Sigmoid colon (tissue), 6 donors: ENCODE measurements at regions not wholly inside any gene's neighbourhood (a gene's known extent, or its start where the extent isn't known, plus 50 kb on each side); places are given as distances from the start of the nearest gene placed in this dataset.

Experiments
- DNase-seq: peaks from one replicate; pipeline ENCODE4 v3.0.0-alpha.2; 2019
- H3K27ac ChIP-seq, 4 donors: fragments of 200-600 bp; sonication (generic); one replicate each; pipeline ENCODE4 v1.5.1; 2016 to 2019; ENCODE audit warnings: mild to moderate bottlenecking in 1 of 4
- H3K27me3 ChIP-seq, 3 donors: fragments of 200-600 bp; sonication (generic); one replicate each; pipeline ENCODE4 v1.5.1; 2019; ENCODE audit warnings: mild to moderate bottlenecking in 1 of 3
- H3K36me3 ChIP-seq, 4 donors: fragments of 200-600 bp; sonication (generic); one replicate each; pipeline ENCODE4 v1.5.1; 2016 to 2019
- H3K4me1 ChIP-seq, 4 donors: fragments of 200-600 bp; sonication (generic); one replicate each; pipeline ENCODE4 v1.5.1; 2017 to 2019
- H3K4me3 ChIP-seq, 4 donors: fragments of 200-600 bp; sonication (generic); one replicate each; pipeline ENCODE4 v1.5.1; 2017 to 2019; ENCODE audit warnings: mild to moderate bottlenecking in 2 of 4, moderate library complexity in 1 of 4
- H3K9me3 ChIP-seq, 4 donors: fragments of 200-600 bp in 3 of 4; sonication (generic) in 3 of 4; one replicate each; pipeline versions ENCODE4 v1.5.1 to v1.6.1; 2013 to 2019
- EP300 ChIP-seq, 4 donors: sonication (generic); formaldehyde crosslinking; IDR thresholded peaks; one replicate each; pipeline ENCODE4 v1.6.1; 2017; ENCODE audit warnings: antibody characterized with exemption in 4 of 4
- POLR2A ChIP-seq, 2 donors: fragments of 450-650 bp; IDR thresholded peaks; one replicate each; pipeline ENCODE4 v1.6.1; 2016; ENCODE audit warnings: antibody characterized with exemption in 2 of 2, mild to moderate bottlenecking in 2 of 2, moderate library complexity in 2 of 2
- POLR2AphosphoS5 ChIP-seq, 4 donors: sonication (generic); formaldehyde crosslinking; IDR thresholded peaks; one replicate each; pipeline ENCODE4 v1.6.1; 2017; ENCODE audit warnings: antibody characterized with exemption in 4 of 4
- WGBS, 2 donors: extraction: QIAGEN DNeasy Blood & Tissue Kit; methylation state at CpG; one replicate each; pipeline ENCODE4 v1.1.7; 2013; 5-methylcytosine and 5-hydroxymethylcytosine counted together
- intact Hi-C: fragments of 100-400 bp; cut with DNase I; formaldehyde crosslinking; loops from one replicate; pipeline ENCODE4 v1.15.1; 2023
- TF ChIP-seq, protein P1 (sequence below), 4 experiments: fragments of 450-650 bp in 3 of 4; fragments of 200-600 bp in 1 of 4; IDR thresholded peaks; one replicate each; pipeline ENCODE4 v1.5.1; 2016 to 2019; ENCODE audit warnings: antibody characterized with exemption in 4 of 4, mild to moderate bottlenecking in 3 of 4, moderate library complexity in 2 of 4
- donor health status: healthy with polysubstance abuse.
- donor health status: healthy.

DNA sequence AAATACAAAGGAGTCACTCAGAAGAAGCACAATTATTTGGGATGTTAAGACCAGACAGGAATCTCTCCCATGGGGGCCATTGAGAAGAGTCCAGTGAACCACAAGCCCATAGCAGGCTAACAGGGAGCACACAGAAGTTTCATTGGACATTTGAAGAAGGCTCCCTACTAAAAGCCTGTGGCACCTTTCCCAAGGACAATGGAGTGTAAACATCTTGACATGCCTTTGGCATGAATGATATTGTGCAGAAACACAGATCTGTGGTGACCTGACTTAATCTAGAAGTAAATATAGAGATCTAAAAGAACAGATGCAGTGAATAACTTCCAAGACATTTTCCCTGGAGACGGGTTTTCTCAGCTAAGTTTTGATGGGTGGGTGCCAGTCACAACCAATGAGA is 221.5 kb downstream of the EPHA4 start:
- intact Hi-C loops: no loop called here
- H3K27me3 ChIP-seq: no peaks in the 10 kb centered on the region
- no peaks in the 10 kb centered on the region for H3K36me3 ChIP-seq
- WGBS, 2 donors: 68 to 76% methylated on average over 1 of the region's 1 CpG
- H3K4me3 ChIP-seq: no peak overlapping the region
- peaks cover 0 to 32% (median 20%) of the 10 kb centered on the region in 4 donors for H3K4me1 ChIP-seq
- TF ChIP-seq, protein P1, sequence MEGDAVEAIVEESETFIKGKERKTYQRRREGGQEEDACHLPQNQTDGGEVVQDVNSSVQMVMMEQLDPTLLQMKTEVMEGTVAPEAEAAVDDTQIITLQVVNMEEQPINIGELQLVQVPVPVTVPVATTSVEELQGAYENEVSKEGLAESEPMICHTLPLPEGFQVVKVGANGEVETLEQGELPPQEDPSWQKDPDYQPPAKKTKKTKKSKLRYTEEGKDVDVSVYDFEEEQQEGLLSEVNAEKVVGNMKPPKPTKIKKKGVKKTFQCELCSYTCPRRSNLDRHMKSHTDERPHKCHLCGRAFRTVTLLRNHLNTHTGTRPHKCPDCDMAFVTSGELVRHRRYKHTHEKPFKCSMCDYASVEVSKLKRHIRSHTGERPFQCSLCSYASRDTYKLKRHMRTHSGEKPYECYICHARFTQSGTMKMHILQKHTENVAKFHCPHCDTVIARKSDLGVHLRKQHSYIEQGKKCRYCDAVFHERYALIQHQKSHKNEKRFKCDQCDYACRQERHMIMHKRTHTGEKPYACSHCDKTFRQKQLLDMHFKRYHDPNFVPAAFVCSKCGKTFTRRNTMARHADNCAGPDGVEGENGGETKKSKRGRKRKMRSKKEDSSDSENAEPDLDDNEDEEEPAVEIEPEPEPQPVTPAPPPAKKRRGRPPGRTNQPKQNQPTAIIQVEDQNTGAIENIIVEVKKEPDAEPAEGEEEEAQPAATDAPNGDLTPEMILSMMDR (IDR thresholded peaks at IDR 0.05): no peak
- TF ChIP-seq POLR2AphosphoS5 (IDR thresholded peaks at IDR 0.05) (peak; percentile 39 to 93 (median 67)), POLR2A (IDR thresholded peaks at IDR 0.05) (no peak), EP300 (IDR thresholded peaks at IDR 0.05) (peak in 2 of 4 donors; percentile 49 to 63)
- no peak for DNase-seq
- peak overlapping the region in 3 of 4 donors; percentile 22 to 30 (median 29) for H3K27ac ChIP-seq
- H3K9me3 ChIP-seq: no peaks in the 10 kb centered on the region

DNA sequence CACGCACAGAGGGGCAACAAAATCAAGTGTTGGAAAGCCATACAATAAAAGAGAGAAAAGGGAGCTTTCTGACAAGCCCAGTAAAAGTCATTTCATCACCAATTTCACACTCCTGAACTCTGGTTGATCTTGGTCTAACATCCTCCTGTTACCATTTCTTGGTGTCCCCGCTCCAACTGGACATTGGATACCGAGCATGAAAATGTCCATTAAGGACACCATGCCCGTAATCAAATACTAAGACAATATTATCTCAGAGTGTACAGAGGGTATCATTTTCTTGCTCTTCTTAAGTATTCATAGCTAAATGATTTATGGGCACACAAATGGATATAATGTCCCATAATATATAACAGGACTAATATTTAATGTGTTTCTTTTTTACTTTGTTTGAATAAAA is 218.9 kb downstream of the EPHA4 start:
- Histone ChIP-seq H3K4me1 (peaks cover 0 to 35% (median 20%) of the 10 kb centered on the region in 4 donors), H3K36me3 (no peaks in the 10 kb centered on the region), H3K27ac (no peak overlapping the region), H3K4me3 (no peak overlapping the region), H3K27me3 (no peaks in the 10 kb centered on the region), H3K9me3 (no peaks in the 10 kb centered on the region)
- intact Hi-C loops: loop anchor here (2.0 kb wide), 1 partner anchor 218 kb away; no protein-coding TSS in a partner anchor
- DNase-seq: no peak
- TF ChIP-seq, protein P1 (IDR thresholded peaks at IDR 0.05): no peak
- TF ChIP-seq POLR2A (IDR thresholded peaks at IDR 0.05) (no peak), POLR2AphosphoS5 (IDR thresholded peaks at IDR 0.05) (no peak), EP300 (IDR thresholded peaks at IDR 0.05) (no peak)
- 70 to 72% methylated on average over 4 of the region's 4 CpGs for WGBS, 2 donors

DNA sequence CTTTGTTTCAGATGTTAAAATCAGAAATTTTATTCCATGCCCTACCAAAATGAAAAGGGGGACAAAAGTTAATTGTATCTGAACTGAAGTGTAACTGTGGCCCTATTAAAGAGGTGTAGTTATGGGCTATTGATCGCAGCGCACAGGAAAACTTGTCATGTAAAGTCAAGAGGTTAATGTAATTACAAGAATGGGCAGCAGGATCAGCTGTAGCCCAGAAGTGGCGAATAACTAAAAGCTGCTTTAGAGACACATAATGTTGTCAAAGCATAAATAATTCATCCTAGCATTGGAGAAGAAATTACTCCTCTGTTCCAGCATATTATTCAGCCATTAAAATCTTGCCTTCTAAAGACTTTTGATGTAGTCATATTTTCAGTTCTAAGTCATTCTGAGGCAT is 211.8 kb downstream of the EPHA4 start:
- Histone ChIP-seq H3K4me1 (peaks cover 0 to 10% (median 0%) of the 10 kb centered on the region in 4 donors), H3K9me3 (no peaks in the 10 kb centered on the region), H3K4me3 (no peak overlapping the region), H3K27ac (no peak overlapping the region), H3K27me3 (no peaks in the 10 kb centered on the region), H3K36me3 (no peaks in the 10 kb centered on the region)
- intact Hi-C loops: no loop called here
- WGBS, 2 donors: 91 to 92% methylated on average over 3 of the region's 3 CpGs
- TF ChIP-seq, protein P1 (IDR thresholded peaks at IDR 0.05): no peak
- DNase-seq: no peak

DNA sequence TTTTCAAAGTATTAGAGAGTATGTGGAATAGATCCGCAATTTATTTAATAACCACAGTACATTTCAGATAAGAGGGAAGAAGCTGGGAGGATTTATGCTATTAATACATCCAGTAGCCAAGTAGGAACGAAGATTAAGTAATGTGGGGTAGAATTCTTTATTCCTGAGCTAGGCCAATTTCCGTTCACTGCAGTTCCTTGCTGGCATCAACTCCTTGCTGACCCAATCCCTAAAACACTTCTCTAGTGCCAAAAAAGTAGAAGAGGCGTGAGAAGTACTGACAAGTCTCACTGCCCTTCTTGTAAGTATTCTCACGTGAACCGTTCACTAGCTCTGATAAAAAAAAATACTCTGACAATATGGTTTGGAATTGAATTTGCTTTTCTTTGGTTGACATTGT is 211.4 kb downstream of the EPHA4 start:
- whole genome bisulfite sequencing, 2 donors: 91 to 92% methylated on average over 6 of the region's 6 CpGs

More for the DNA sequence above, 211.4 kb downstream of the EPHA4 start:
- H3K4me1 ChIP-seq: peaks cover 0 to 6% (median 0%) of the 10 kb centered on the region in 4 donors
- TF ChIP-seq, protein P1 (IDR thresholded peaks at IDR 0.05): no peak
- no peak for TF ChIP-seq POLR2AphosphoS5 (IDR thresholded peaks at IDR 0.05)
- TF ChIP-seq POLR2A (IDR thresholded peaks at IDR 0.05): no peak
- no peak for TF ChIP-seq EP300 (IDR thresholded peaks at IDR 0.05)
- H3K27ac ChIP-seq: no peak overlapping the region
- no peaks in the 10 kb centered on the region for H3K36me3 ChIP-seq
- no peak for DNase-seq
- no peak overlapping the region for H3K4me3 ChIP-seq
- H3K9me3 ChIP-seq: no peaks in the 10 kb centered on the region
- intact Hi-C loops: no loop called here
- no peaks in the 10 kb centered on the region for H3K27me3 ChIP-seq
